ENCODE measurements at regions not wholly inside any gene's neighbourhood (a gene's known extent, or its start where the extent isn't known, plus 50 kb on each side); places are given as distances from the start of the nearest gene placed in this dataset.

DNA sequence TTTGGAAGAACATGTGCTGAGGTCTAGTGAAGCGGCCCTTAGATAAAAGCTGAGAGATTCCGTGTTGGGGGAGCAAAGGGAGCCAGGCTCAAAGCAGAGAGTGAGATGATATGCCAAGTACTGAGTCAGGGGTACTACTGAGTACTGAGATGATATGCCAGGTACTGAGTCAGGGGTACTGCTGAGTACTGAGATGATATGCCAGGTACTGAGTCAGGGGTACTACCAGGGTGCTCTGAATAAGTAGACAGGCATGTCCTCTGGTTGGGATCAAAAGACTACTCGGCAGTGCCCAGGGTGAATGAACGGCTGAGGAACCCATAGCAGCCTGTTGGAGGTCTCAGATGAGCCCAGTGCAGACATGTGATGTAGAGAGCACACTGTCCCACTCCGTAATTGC lies 239.0 kb downstream of the SOX9 start:
- no peaks in the 10 kb centered on the region for H3K27me3 Mint-ChIP-seq (ENCODE audit: low read depth in 2 of 2)
- Histone ChIP-seq H3K4me3 (ENCODE audit: low read length) (no peak overlapping the region), H3K27ac (ENCODE audit: low read length) (no peak overlapping the region), H3K9me3 (ENCODE audit: control insufficient read depth, insufficient read depth, low read length) (no peaks in the 10 kb centered on the region), H3K27me3 (ENCODE audit: control insufficient read depth, insufficient read depth, low read length) (no peaks in the 10 kb centered on the region), H3K36me3 (ENCODE audit: control insufficient read depth, insufficient read depth, low read length) (no peaks in the 10 kb centered on the region), H3K4me1 (ENCODE audit: control insufficient read depth, insufficient read depth, low read length) (no peaks in the 10 kb centered on the region)
- WGBS (ENCODE audit: insufficient coverage) = 82% methylated on average over 5 of the region's 5 CpGs
- no peaks in the 10 kb centered on the region for H3K4me1 Mint-ChIP-seq
- no peak for DNase-seq
- no peaks in the 10 kb centered on the region for H3K36me3 Mint-ChIP-seq
- no peak overlapping the region for H3K4me3 Mint-ChIP-seq
- TF ChIP-seq, protein P1, sequence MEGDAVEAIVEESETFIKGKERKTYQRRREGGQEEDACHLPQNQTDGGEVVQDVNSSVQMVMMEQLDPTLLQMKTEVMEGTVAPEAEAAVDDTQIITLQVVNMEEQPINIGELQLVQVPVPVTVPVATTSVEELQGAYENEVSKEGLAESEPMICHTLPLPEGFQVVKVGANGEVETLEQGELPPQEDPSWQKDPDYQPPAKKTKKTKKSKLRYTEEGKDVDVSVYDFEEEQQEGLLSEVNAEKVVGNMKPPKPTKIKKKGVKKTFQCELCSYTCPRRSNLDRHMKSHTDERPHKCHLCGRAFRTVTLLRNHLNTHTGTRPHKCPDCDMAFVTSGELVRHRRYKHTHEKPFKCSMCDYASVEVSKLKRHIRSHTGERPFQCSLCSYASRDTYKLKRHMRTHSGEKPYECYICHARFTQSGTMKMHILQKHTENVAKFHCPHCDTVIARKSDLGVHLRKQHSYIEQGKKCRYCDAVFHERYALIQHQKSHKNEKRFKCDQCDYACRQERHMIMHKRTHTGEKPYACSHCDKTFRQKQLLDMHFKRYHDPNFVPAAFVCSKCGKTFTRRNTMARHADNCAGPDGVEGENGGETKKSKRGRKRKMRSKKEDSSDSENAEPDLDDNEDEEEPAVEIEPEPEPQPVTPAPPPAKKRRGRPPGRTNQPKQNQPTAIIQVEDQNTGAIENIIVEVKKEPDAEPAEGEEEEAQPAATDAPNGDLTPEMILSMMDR (IDR thresholded peaks at IDR 0.05) = no peak
- peaks cover 0 to 3% of the 10 kb centered on the region in 2 donors for H3K9me3 Mint-ChIP-seq
- intact Hi-C loops (cut with micrococcal nuclease) = no loop called here
- no peak overlapping the region for H3K27ac Mint-ChIP-seq
- peak in 1 of 3 donors; percentile 4 for ATAC-seq

GRCh38 chr17:72360386-72360940 lies 239.6 kb downstream of the SOX9 start:
- Histone ChIP-seq H3K9me3 (ENCODE audit: control insufficient read depth, insufficient read depth, low read length) (no peaks in the 10 kb centered on the region), H3K27me3 (ENCODE audit: control insufficient read depth, insufficient read depth, low read length) (no peaks in the 10 kb centered on the region), H3K36me3 (ENCODE audit: control insufficient read depth, insufficient read depth, low read length) (no peaks in the 10 kb centered on the region), H3K4me1 (ENCODE audit: control insufficient read depth, insufficient read depth, low read length) (no peaks in the 10 kb centered on the region), H3K4me3 (ENCODE audit: low read length) (no peak overlapping the region), H3K27ac (ENCODE audit: low read length) (no peak overlapping the region)
- Mint-ChIP-seq H3K4me1 (no peaks in the 10 kb centered on the region), H3K9me3 (peaks cover 0 to 3% of the 10 kb centered on the region in 2 donors), H3K27ac (no peak overlapping the region), H3K27me3 (ENCODE audit: low read depth in 2 of 2) (no peaks in the 10 kb centered on the region), H3K36me3 (no peaks in the 10 kb centered on the region), H3K4me3 (no peak overlapping the region)
- ATAC-seq (no peak), DNase-seq (no peak)
- TF ChIP-seq, protein P1 (IDR thresholded peaks at IDR 0.05) = no peak
- WGBS (ENCODE audit: insufficient coverage) = 55% methylated on average over 6 of the region's 6 CpGs
- intact Hi-C loops (cut with micrococcal nuclease) = no loop called here

DNA sequence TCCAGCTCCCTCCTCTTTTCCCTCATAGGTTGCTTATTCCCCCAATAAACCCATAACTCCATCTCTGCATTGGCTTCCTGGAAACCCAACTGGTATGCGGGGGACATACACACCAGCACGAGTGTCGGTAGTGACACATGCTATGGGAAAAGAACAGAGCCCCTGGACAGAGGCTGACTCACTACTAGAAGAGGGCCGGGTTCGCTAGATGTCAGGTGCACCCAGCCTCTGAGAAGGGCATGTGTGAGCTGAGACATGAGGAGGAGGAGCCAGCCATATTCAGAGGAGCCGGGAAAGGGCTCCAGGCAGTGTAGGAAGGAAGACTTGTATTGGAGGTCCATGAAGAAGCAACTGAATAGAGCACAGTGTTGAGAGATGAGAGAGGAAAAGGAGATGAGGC lies 241.1 kb downstream of the SOX9 start:
- ATAC-seq (no peak), DNase-seq (no peak)
- Histone ChIP-seq H3K4me1 (ENCODE audit: control insufficient read depth, insufficient read depth, low read length) (no peaks in the 10 kb centered on the region), H3K9me3 (ENCODE audit: control insufficient read depth, insufficient read depth, low read length) (no peaks in the 10 kb centered on the region), H3K4me3 (ENCODE audit: low read length) (no peak overlapping the region), H3K27ac (ENCODE audit: low read length) (no peak overlapping the region), H3K36me3 (ENCODE audit: control insufficient read depth, insufficient read depth, low read length) (no peaks in the 10 kb centered on the region), H3K27me3 (ENCODE audit: control insufficient read depth, insufficient read depth, low read length) (no peaks in the 10 kb centered on the region)
- WGBS (ENCODE audit: insufficient coverage) = 88% methylated on average over 6 of the region's 6 CpGs
- no peaks in the 10 kb centered on the region for H3K36me3 Mint-ChIP-seq
- H3K27ac Mint-ChIP-seq = no peak overlapping the region
- TF ChIP-seq, protein P1 (IDR thresholded peaks at IDR 0.05) = no peak
- H3K9me3 Mint-ChIP-seq = peaks cover 0 to 3% of the 10 kb centered on the region in 2 donors
- intact Hi-C loops (cut with micrococcal nuclease) = no loop called here
- H3K4me3 Mint-ChIP-seq = no peak overlapping the region
- H3K4me1 Mint-ChIP-seq = no peaks in the 10 kb centered on the region
- no peaks in the 10 kb centered on the region for H3K27me3 Mint-ChIP-seq (ENCODE audit: low read depth in 2 of 2)

DNA sequence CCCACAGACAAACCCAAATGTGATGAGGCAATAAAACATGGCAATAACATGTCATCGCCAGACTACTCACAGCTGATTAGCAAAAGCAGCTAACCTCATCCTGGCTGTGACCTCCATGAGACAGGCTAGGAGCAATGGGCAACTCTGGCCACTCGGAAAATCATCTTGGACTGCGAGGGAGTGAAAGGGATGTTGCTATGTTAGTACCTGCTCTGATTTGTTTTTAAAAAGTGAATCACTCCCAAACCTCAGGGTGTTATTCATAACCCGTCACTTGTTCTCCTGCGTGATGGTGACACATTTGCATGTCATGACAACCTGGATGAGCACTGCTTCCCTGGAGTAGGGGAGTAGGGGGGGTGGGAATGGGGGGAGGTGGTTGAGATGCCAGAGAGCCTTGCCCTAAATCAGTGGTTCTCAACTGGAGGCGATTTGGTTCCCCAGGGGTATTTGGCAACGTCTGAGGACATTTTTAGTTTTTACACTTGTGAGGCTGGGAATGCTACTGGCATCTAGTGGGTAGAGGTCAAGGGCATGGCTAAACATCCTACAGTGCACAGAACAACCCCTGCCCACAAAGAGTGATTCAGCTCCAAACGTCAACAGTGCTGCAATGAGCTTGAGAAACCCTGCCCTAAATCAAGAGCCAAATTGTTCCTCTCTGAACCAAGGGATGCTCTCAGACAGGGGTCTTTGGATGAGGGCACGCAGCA lies 241.7 kb downstream of the SOX9 start:
- WGBS (ENCODE audit: insufficient coverage) = 78% methylated on average over 9 of the region's 9 CpGs
- Mint-ChIP-seq H3K4me3 (no peak overlapping the region), H3K36me3 (no peaks in the 10 kb centered on the region), H3K27ac (no peak overlapping the region), H3K9me3 (peaks cover 0 to 3% of the 10 kb centered on the region in 2 donors), H3K27me3 (ENCODE audit: low read depth in 2 of 2) (no peaks in the 10 kb centered on the region), H3K4me1 (no peaks in the 10 kb centered on the region)
- Histone ChIP-seq H3K27me3 (ENCODE audit: control insufficient read depth, insufficient read depth, low read length) (no peaks in the 10 kb centered on the region), H3K9me3 (ENCODE audit: control insufficient read depth, insufficient read depth, low read length) (no peaks in the 10 kb centered on the region), H3K36me3 (ENCODE audit: control insufficient read depth, insufficient read depth, low read length) (no peaks in the 10 kb centered on the region), H3K4me3 (ENCODE audit: low read length) (no peak overlapping the region), H3K4me1 (ENCODE audit: control insufficient read depth, insufficient read depth, low read length) (no peaks in the 10 kb centered on the region), H3K27ac (ENCODE audit: low read length) (no peak overlapping the region)
- ATAC-seq (no peak), DNase-seq (no peak)
- TF ChIP-seq, protein P1 (IDR thresholded peaks at IDR 0.05) = no peak
- intact Hi-C loops (cut with micrococcal nuclease) = no loop called here

Data from natural killer cell (primary cell).